A549 (cell line): ENCODE measurements at regions not wholly inside any gene's neighbourhood (a gene's known extent, or its start where the extent isn't known, plus 50 kb on each side); places are given as distances from the start of the nearest gene placed in this dataset.

Source experiments
- ATAC-seq, 2 experiments: fragments of 200-7000 bp in 1 of 2; fragments of >200 bp in 1 of 2; cut with Nextera tagmentation in 1 of 2; cut with Tn5 transposase in 1 of 2; 3 replicates each; pipeline versions ENCODE4 v1.8.0 to v1.9.1; 2018 to 2020; ENCODE audit warnings: mild to moderate bottlenecking in 1 of 2, moderate library complexity in 1 of 2
- CTCF ChIA-PET: fragments of 300-600 bp; sonication (Branson Sonifier 250); formaldehyde crosslinking; extraction: SDS; loops from one replicate; lab custom pipeline; 2021; ENCODE audit warnings: antibody characterized with exemption, inconsistent platforms; lab: Yijun Ruan, JAX
- POLR2A ChIA-PET: fragments of 350-600 bp; formaldehyde crosslinking; extraction: SDS; loops from one replicate; lab custom pipeline; 2021; ENCODE audit warnings: antibody characterized with exemption, inconsistent platforms; lab: Yijun Ruan, JAX
- DNase-seq, 2 experiments: peaks; one replicate each; pipeline versions ENCODE4 v3.0.0 to v3.0.0-alpha.2; 2011 to 2016; ENCODE audit warnings: low read depth in 1 of 2, low spot score in 1 of 2
- FAIRE-seq: peaks from 2 replicates; lab custom pipeline; 2011; peaks lifted over from hg19 to GRCh38; lab: Jason Lieb, UNC
- H3K27ac ChIP-seq, 2 experiments: fragments of >200 bp; sonication (Bioruptor Twin); formaldehyde crosslinking; 3 replicates each; pipeline ENCODE4 v1.5.1; 2016 to 2017
- H3K4me1 ChIP-seq: fragments of >200 bp; sonication (Bioruptor Twin); formaldehyde crosslinking; 3 replicates; pipeline ENCODE4 v1.6.1; 2016
- H3K4me2 ChIP-seq: fragments of >200 bp; sonication (Bioruptor Twin); formaldehyde crosslinking; 3 replicates; pipeline ENCODE4 v1.6.1; 2016
- H3K4me3 ChIP-seq: fragments of >200 bp; sonication (Bioruptor Twin); formaldehyde crosslinking; 3 replicates; pipeline ENCODE4 v1.5.1; 2016
- H3K9me3 ChIP-seq: fragments of >200 bp; sonication (Bioruptor Twin); formaldehyde crosslinking; 3 replicates; pipeline ENCODE4 v1.6.1; 2016
- BHLHE40 ChIP-seq: IDR thresholded peaks from 2 replicates; pipeline ENCODE4 v1.6.1; 2012; ENCODE audit warnings: low read depth, low read length, inconsistent platforms
- CBX2 ChIP-seq: fragments of 200-600 bp; sonication (generic); IDR thresholded peaks from 2 replicates; pipeline ENCODE4 v1.6.1; 2016; ENCODE audit warnings: low read depth, mild to moderate bottlenecking, borderline replicate concordance
- CEBPB ChIP-seq, 2 experiments: fragments of >200 bp in 1 of 2; sonication (Bioruptor Twin) in 1 of 2; formaldehyde crosslinking in 1 of 2; IDR thresholded peaks; 2 replicates each; pipeline ENCODE4 v1.6.1; 2012 to 2016
- E2F6 ChIP-seq: IDR thresholded peaks from 2 replicates; pipeline ENCODE4 v1.6.1; 2012; ENCODE audit warnings: low read depth, borderline replicate concordance
- EHMT2 ChIP-seq: fragments of 200-600 bp; sonication (generic); IDR thresholded peaks from 2 replicates; pipeline ENCODE4 v1.6.1; 2016; ENCODE audit warnings: antibody characterized with exemption, low read depth, mild to moderate bottlenecking, moderate library complexity
- FOSB ChIP-seq: fragments of 250-450 bp; sonication (Bioruptor Pico); IDR thresholded peaks from 2 replicates; pipeline ENCODE4 v1.5.0; 2020; ENCODE audit warnings: mild to moderate bottlenecking, moderate library complexity
- FOXS1 ChIP-seq: fragments of 250-450 bp; sonication (Bioruptor Pico); IDR thresholded peaks from 2 replicates; pipeline ENCODE4 v1.5.0; 2020; ENCODE audit warnings: mild to moderate bottlenecking, moderate library complexity
- HOXA7 ChIP-seq: fragments of 250-450 bp; sonication (Bioruptor Pico); IDR thresholded peaks from 2 replicates; pipeline ENCODE4 v1.5.0; 2020; ENCODE audit warnings: mild to moderate bottlenecking, moderate library complexity
- HOXB5 ChIP-seq: fragments of 250-450 bp; sonication (Bioruptor Pico); IDR thresholded peaks from 2 replicates; pipeline ENCODE4 v1.5.0; 2020; ENCODE audit warnings: mild to moderate bottlenecking, moderate library complexity
- JUNB ChIP-seq: fragments of >200 bp; sonication (Bioruptor Twin); formaldehyde crosslinking; IDR thresholded peaks from 2 replicates; pipeline ENCODE4 v1.6.1; 2016
- KDM1A ChIP-seq: fragments of 200-600 bp; sonication (generic); IDR thresholded peaks from 2 replicates; pipeline ENCODE4 v1.6.1; 2016; ENCODE audit warnings: low read depth, mild to moderate bottlenecking
- MYC ChIP-seq: IDR thresholded peaks from 2 replicates; pipeline ENCODE4 v1.6.1; 2012; ENCODE audit warnings: mild to moderate bottlenecking, inconsistent platforms, low read length, improper control_type of control experiment, borderline replicate concordance
- NFE2L2 ChIP-seq: fragments of 150-350 bp; conservative IDR thresholded peaks from 2 replicates; pipeline ENCODE4 v1.6.1; 2014; ENCODE audit warnings: low read length
- PHF8 ChIP-seq: fragments of 200-600 bp; sonication (generic); IDR thresholded peaks from 2 replicates; pipeline ENCODE4 v1.6.1; 2016; ENCODE audit warnings: low read depth, mild to moderate bottlenecking, antibody characterized with exemption, moderate library complexity, borderline replicate concordance
- POLR2A ChIP-seq: IDR thresholded peaks from 2 replicates; pipeline ENCODE4 v1.6.1; 2012; ENCODE audit warnings: mild to moderate bottlenecking, low read length
- POLR2AphosphoS2 ChIP-seq: conservative IDR thresholded peaks from 2 replicates; pipeline ENCODE4 v1.6.1; 2012; ENCODE audit warnings: low read length, improper control_type of control experiment, inconsistent platforms
- RAD21 ChIP-seq, 2 experiments: fragments of >200 bp in 1 of 2; sonication (Bioruptor Twin) in 1 of 2; formaldehyde crosslinking in 1 of 2; IDR thresholded peaks in 1 of 2; conservative IDR thresholded peaks in 1 of 2; 2 replicates in 1 of 2; 3 replicates in 1 of 2; pipeline ENCODE4 v1.6.1; 2012 to 2018; ENCODE audit warnings: inconsistent platforms in 1 of 2
- RFX5 ChIP-seq: fragments of 450-650 bp; IDR thresholded peaks from 2 replicates; pipeline ENCODE4 v1.7.1; 2014; ENCODE audit warnings: antibody characterized with exemption, mild to moderate bottlenecking, moderate library complexity
- SMC3 ChIP-seq: fragments of >200 bp; sonication (Bioruptor Twin); formaldehyde crosslinking; IDR thresholded peaks from 3 replicates; pipeline ENCODE4 v1.6.1; 2018; ENCODE audit warnings: inconsistent platforms
- ZFP36 ChIP-seq: fragments of 450-650 bp; IDR thresholded peaks from 2 replicates; pipeline ENCODE4 v1.6.1; 2014; ENCODE audit warnings: borderline replicate concordance; ENCODE audit not compliant: partially characterized antibody
- ZNF302 ChIP-seq: fragments of 250-450 bp; sonication (Bioruptor Pico); IDR thresholded peaks from 2 replicates; pipeline ENCODE4 v1.9.0; 2021; ENCODE audit warnings: inconsistent platforms, mild to moderate bottlenecking, moderate library complexity
- WGBS: methylation state at CpG from one replicate; pipeline ENCODE4 v1.1.6; 2017; ENCODE audit errors: missing lambda C conversion rate; 5-methylcytosine and 5-hydroxymethylcytosine counted together
- TF ChIP-seq, protein P1 (sequence below): fragments of 250-450 bp; sonication (Bioruptor Pico); IDR thresholded peaks from 2 replicates; pipeline ENCODE4 v1.5.0; 2020; ENCODE audit warnings: low read depth, mild to moderate bottlenecking, moderate library complexity
- TF ChIP-seq, protein P2 (sequence below): fragments of >200 bp; sonication (Bioruptor Twin); formaldehyde crosslinking; IDR thresholded peaks from 3 replicates; pipeline ENCODE4 v1.6.1; 2016

GRCh38 chr1:192735298-192735915 is 73.4 kb upstream of the RGS2 start (continued):
- TF ChIP-seq POLR2AphosphoS2 (no peak), ZNF302 (CRISPR knock-in tag) (no peak)
- TF ChIP-seq, all 56 proteins: peak for 0

DNA sequence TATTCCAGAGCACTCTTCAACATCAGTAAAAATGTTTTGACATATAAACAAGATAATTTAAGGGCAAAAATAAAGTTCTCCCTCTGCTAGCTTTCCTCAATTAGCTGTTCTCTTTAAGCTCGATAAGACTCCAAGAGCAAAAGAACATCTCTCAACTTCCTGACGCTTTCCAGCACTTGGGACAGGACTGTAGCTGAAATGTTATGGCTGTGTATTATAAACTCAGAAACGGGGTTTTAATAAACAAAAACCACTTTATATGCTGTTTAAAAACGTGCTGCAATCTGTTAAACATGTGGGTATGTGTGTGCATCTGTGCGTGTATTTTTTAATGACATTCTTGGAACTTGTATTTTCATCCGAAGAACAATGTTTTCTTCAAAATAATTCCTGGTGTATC is 71.5 kb upstream of the RGS2 start:
- WGBS = 60% methylated on average over 6 of the region's 6 CpGs
- POLR2A ChIA-PET = no interaction called here
- CTCF ChIA-PET = interaction anchor here (0.9 to 1.5 kb wide), 2 partner anchors 8 to 9 kb away, joined by 3 to 4 read pairs; no protein-coding TSS in a partner anchor
- no peak for FAIRE-seq
- Histone ChIP-seq H3K9me3 (peaks cover 8% of the 10 kb centered on the region; the same call in 1 of the 3 replicates), H3K4me1 (no peaks in the 10 kb centered on the region), H3K4me3 (no peak overlapping the region), H3K27ac (no peak overlapping the region), H3K4me2 (no peak overlapping the region)
- no peak for ATAC-seq
- no peak for DNase-seq
- TF ChIP-seq RAD21 (conservative IDR thresholded peaks at IDR 0.05 in 1 of 2, IDR thresholded peaks at IDR 0.05 in 1 of 2) = no peak
- TF ChIP-seq FOXS1 (CRISPR knock-in tag) = no peak
- no peak for TF ChIP-seq E2F6
- TF ChIP-seq KDM1A = no peak
- TF ChIP-seq HOXB5 (CRISPR knock-in tag) = no peak
- TF ChIP-seq JUNB = no peak
- TF ChIP-seq, protein P1, sequence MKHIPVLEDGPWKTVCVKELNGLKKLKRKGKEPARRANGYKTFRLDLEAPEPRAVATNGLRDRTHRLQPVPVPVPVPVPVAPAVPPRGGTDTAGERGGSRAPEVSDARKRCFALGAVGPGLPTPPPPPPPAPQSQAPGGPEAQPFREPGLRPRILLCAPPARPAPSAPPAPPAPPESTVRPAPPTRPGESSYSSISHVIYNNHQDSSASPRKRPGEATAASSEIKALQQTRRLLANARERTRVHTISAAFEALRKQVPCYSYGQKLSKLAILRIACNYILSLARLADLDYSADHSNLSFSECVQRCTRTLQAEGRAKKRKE (CRISPR knock-in tag) = no peak
- TF ChIP-seq EHMT2 = no peak
- no peak for TF ChIP-seq RFX5
- no peak for TF ChIP-seq HOXA7 (CRISPR knock-in tag)
- no peak for TF ChIP-seq CBX2
- no peak for TF ChIP-seq MYC
- no peak for TF ChIP-seq POLR2A
- no peak for TF ChIP-seq SMC3
- no peak for TF ChIP-seq CEBPB (IDR thresholded peaks at IDR 0.05)
- no peak for TF ChIP-seq NFE2L2
- TF ChIP-seq, protein P2, sequence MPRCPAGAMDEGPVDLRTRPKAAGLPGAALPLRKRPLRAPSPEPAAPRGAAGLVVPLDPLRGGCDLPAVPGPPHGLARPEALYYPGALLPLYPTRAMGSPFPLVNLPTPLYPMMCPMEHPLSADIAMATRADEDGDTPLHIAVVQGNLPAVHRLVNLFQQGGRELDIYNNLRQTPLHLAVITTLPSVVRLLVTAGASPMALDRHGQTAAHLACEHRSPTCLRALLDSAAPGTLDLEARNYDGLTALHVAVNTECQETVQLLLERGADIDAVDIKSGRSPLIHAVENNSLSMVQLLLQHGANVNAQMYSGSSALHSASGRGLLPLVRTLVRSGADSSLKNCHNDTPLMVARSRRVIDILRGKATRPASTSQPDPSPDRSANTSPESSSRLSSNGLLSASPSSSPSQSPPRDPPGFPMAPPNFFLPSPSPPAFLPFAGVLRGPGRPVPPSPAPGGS = no peak
- no peak for TF ChIP-seq ZFP36
- no peak for TF ChIP-seq BHLHE40

DNA sequence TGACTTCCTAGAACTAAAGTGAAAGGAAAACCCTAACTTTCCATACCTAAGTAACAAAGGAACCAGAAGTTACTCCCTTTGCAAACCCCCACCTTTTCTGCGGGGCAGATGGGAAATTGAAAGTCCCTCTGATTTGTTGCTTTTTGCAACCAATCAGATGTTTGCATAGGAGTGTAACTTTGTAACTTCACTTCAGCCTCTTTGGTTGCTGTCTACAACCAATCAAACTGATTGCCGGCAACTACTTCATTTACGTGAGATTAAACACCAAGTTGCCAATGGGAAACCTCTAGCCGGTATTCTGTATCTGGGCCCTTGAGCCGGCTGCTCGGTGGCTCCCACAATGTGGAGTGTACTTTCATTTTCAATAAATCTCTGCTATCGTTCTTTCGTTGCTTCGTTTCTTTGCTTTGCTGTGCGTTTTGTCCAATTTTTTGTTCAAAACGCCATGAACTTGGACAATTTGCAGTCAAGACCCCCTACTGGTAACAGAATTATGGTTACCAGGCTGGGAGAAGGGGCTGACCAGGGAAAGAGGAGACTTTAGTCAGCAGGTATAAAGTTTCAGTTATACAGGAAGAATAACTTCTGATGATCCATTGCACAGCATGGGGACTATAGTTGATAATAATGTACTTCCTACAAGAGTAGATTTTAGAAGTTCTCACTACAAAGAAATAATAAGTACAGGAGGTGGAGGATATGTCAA is 69.2 kb upstream of the RGS2 start:
- TF ChIP-seq FOSB (CRISPR knock-in tag) (no peak), RFX5 (no peak), PHF8 (no peak)
- ChIA-PET POLR2A (no interaction called here), CTCF (no interaction called here)
- Histone ChIP-seq H3K4me2 (no peak overlapping the region), H3K4me3 (no peak overlapping the region), H3K9me3 (peaks cover 8% of the 10 kb centered on the region; the same call in 1 of the 3 replicates), H3K4me1 (no peaks in the 10 kb centered on the region), H3K27ac (no peak overlapping the region)
- no peak for DNase-seq
- no peak for FAIRE-seq
- 93% methylated on average over 11 of the region's 11 CpGs for WGBS
- ATAC-seq = no peak
